Esophagus muscularis mucosa (tissue), 4 donors: ENCODE measurements at regions not wholly inside any gene's neighbourhood (a gene's known extent, or its start where the extent isn't known, plus 50 kb on each side); places are given as distances from the start of the nearest gene placed in this dataset.

ENCODE experiments used
- DNase-seq: peaks from one replicate; pipeline ENCODE4 v3.0.0-alpha.2; 2017; ENCODE audit errors: extremely low spot score
- H3K27ac ChIP-seq, 4 donors: fragments of 200-600 bp; sonication (generic); replicated peaks in 1 of 4; 1 replicate in 3 of 4; 2 replicates in 1 of 4; pipeline ENCODE4 v1.5.1; 2016 to 2019; ENCODE audit warnings: mild to moderate bottlenecking in 1 of 4
- H3K27me3 ChIP-seq, 4 donors: fragments of 200-600 bp; sonication (generic); one replicate each; pipeline versions ENCODE4 v1.5.1 to v1.6.0; 2016 to 2019
- H3K36me3 ChIP-seq, 4 donors: fragments of 200-600 bp; sonication (generic); one replicate each; pipeline ENCODE4 v1.5.1; 2016 to 2019
- H3K4me1 ChIP-seq, 4 donors: fragments of 200-600 bp; sonication (generic); one replicate each; pipeline ENCODE4 v1.5.1; 2016 to 2019
- H3K4me3 ChIP-seq, 4 donors: fragments of 200-600 bp; sonication (generic); 1 replicate in 2 of 4; 2 replicates in 2 of 4; pipeline ENCODE4 v1.5.1; 2016 to 2019; ENCODE audit warnings: mild to moderate bottlenecking in 4 of 4, moderate library complexity in 1 of 4
- H3K9me3 ChIP-seq, 4 donors: fragments of 200-600 bp; sonication (generic); 1 replicate in 3 of 4; 2 replicates in 1 of 4; pipeline ENCODE4 v1.5.1; 2016 to 2019
- CTCF ChIP-seq, 3 experiments: fragments of 200-600 bp in 2 of 3; fragments of 450-650 bp in 1 of 3; sonication (generic) in 2 of 3; IDR thresholded peaks; one replicate each; pipeline ENCODE4 v1.5.1; 2017 to 2019; ENCODE audit warnings: antibody characterized with exemption in 3 of 3, mild to moderate bottlenecking in 2 of 3, moderate library complexity in 1 of 3
- EP300 ChIP-seq: sonication (generic); formaldehyde crosslinking; IDR thresholded peaks from one replicate; pipeline ENCODE4 v1.6.1; 2017; ENCODE audit warnings: antibody characterized with exemption
- POLR2A ChIP-seq: fragments of 450-650 bp; IDR thresholded peaks from one replicate; pipeline ENCODE4 v1.6.1; 2017; ENCODE audit warnings: antibody characterized with exemption, moderate library complexity, mild to moderate bottlenecking, low read depth
- POLR2AphosphoS5 ChIP-seq, 2 donors: sonication (generic); formaldehyde crosslinking; IDR thresholded peaks; one replicate each; pipeline ENCODE4 v1.6.1; 2017; ENCODE audit warnings: antibody characterized with exemption in 2 of 2
- WGBS: methylation state at CpG from one replicate; pipeline ENCODE4 v1.1.5; 2018; 5-methylcytosine and 5-hydroxymethylcytosine counted together
- intact Hi-C: fragments of 100-400 bp; cut with DNase I; formaldehyde crosslinking; loops from one replicate; pipeline ENCODE4 v1.15.1; 2023

GRCh38 chr7:17055596-17055995 lies 173.8 kb upstream of the AGR3 start:
- WGBS = 83% methylated on average over 2 of the region's 2 CpGs
- no peaks in the 10 kb centered on the region for H3K9me3 ChIP-seq

GRCh38 chr7:17056491-17057142 lies 174.8 kb upstream of the AGR3 start:
- H3K27me3 ChIP-seq = no peaks in the 10 kb centered on the region
- no peak overlapping the region for H3K27ac ChIP-seq
- no peak overlapping the region for H3K4me3 ChIP-seq
- DNase-seq = no peak
- TF ChIP-seq EP300 (no peak), POLR2AphosphoS5 (IDR thresholded peaks at IDR 0.05) (no peak), POLR2A (no peak), CTCF (IDR thresholded peaks at IDR 0.05) (no peak)
- intact Hi-C loops = no loop called here
- H3K36me3 ChIP-seq = no peaks in the 10 kb centered on the region
- H3K4me1 ChIP-seq = peaks cover 0 to 5% (median 0%) of the 10 kb centered on the region in 4 donors
- 69% methylated on average over 7 of the region's 7 CpGs for WGBS
- no peaks in the 10 kb centered on the region for H3K9me3 ChIP-seq

More at GRCh38 chr7:17055596-17055995, 173.8 kb upstream of the AGR3 start:
- Histone ChIP-seq H3K36me3 (no peaks in the 10 kb centered on the region), H3K4me3 (no peak overlapping the region), H3K27ac (no peak overlapping the region), H3K27me3 (no peaks in the 10 kb centered on the region), H3K4me1 (peaks cover 0 to 5% (median 0%) of the 10 kb centered on the region in 4 donors)
- no peak for DNase-seq
- intact Hi-C loops = no loop called here
- TF ChIP-seq POLR2AphosphoS5 (IDR thresholded peaks at IDR 0.05) (no peak), EP300 (no peak), CTCF (IDR thresholded peaks at IDR 0.05) (no peak), POLR2A (no peak)

GRCh38 chr7:17057143-17057509 lies 175.3 kb upstream of the AGR3 start:
- TF ChIP-seq POLR2A = no peak
- TF ChIP-seq POLR2AphosphoS5 (IDR thresholded peaks at IDR 0.05) = no peak
- TF ChIP-seq CTCF (IDR thresholded peaks at IDR 0.05) = no peak
- TF ChIP-seq EP300 = no peak
- Histone ChIP-seq H3K27ac (no peak overlapping the region), H3K27me3 (no peaks in the 10 kb centered on the region), H3K4me1 (peaks cover 0 to 5% (median 1%) of the 10 kb centered on the region in 4 donors), H3K4me3 (no peak overlapping the region), H3K9me3 (no peaks in the 10 kb centered on the region), H3K36me3 (no peaks in the 10 kb centered on the region)
- intact Hi-C loops = no loop called here
- WGBS = 81% methylated on average over 1 of the region's 1 CpG
- no peak for DNase-seq

GRCh38 chr7:17058568-17058967 lies 176.8 kb upstream of the AGR3 start:
- intact Hi-C loops = no loop called here
- 42% methylated on average over 1 of the region's 1 CpG for WGBS
- DNase-seq = no peak
- Histone ChIP-seq H3K4me1 (peaks cover 0 to 10% (median 3%) of the 10 kb centered on the region in 4 donors), H3K4me3 (no peak overlapping the region), H3K27me3 (no peaks in the 10 kb centered on the region), H3K36me3 (no peaks in the 10 kb centered on the region), H3K9me3 (no peaks in the 10 kb centered on the region), H3K27ac (no peak overlapping the region)
- no peak for TF ChIP-seq CTCF (IDR thresholded peaks at IDR 0.05)
- TF ChIP-seq POLR2AphosphoS5 (IDR thresholded peaks at IDR 0.05) = no peak
- TF ChIP-seq EP300 = no peak
- no peak for TF ChIP-seq POLR2A

GRCh38 chr7:17060051-17060450 lies 178.3 kb upstream of the AGR3 start:
- WGBS = 86% methylated on average over 3 of the region's 3 CpGs
- intact Hi-C loops = no loop called here
- H3K4me1 ChIP-seq = peaks cover 0 to 10% (median 3%) of the 10 kb centered on the region in 4 donors

More at GRCh38 chr7:17060051-17060450, 178.3 kb upstream of the AGR3 start:
- Histone ChIP-seq H3K9me3 (no peaks in the 10 kb centered on the region), H3K27ac (no peak overlapping the region), H3K4me3 (no peak overlapping the region), H3K36me3 (no peaks in the 10 kb centered on the region), H3K27me3 (no peaks in the 10 kb centered on the region)
- DNase-seq = no peak
- TF ChIP-seq POLR2A (no peak), POLR2AphosphoS5 (IDR thresholded peaks at IDR 0.05) (no peak), CTCF (IDR thresholded peaks at IDR 0.05) (no peak), EP300 (no peak)
